H1 (cell line): ENCODE measurements at regions not wholly inside any gene's neighbourhood (a gene's known extent, or its start where the extent isn't known, plus 50 kb on each side); places are given as distances from the start of the nearest gene placed in this dataset.

Source experiments
- CTCF ChIA-PET: fragments of 300-600 bp; sonication (Branson Sonifier 250); formaldehyde crosslinking; loops from one replicate; lab custom pipeline; 2021; ENCODE audit not compliant: partially characterized antibody; lab: Charles Lee
- POLR2A ChIA-PET: fragments of 300-600 bp; sonication (Branson Sonifier 250); formaldehyde crosslinking; loops from one replicate; lab custom pipeline; 2021; ENCODE audit warnings: inconsistent platforms; ENCODE audit not compliant: partially characterized antibody; lab: Charles Lee
- DNase-seq, 2 experiments: peaks; one replicate each; pipeline versions ENCODE4 v3.0.0 to v3.0.0-alpha.2; 2010 to 2022; ENCODE audit warnings: low spot score in 2 of 2, low read depth in 1 of 2, mixed read lengths in 1 of 2
- FAIRE-seq: peaks from 2 replicates; lab custom pipeline; 2011; peaks lifted over from hg19 to GRCh38; lab: Jason Lieb, UNC
- H2AFZ ChIP-seq: 2 replicates; pipeline ENCODE4 v1.8.1; 2012; ENCODE audit warnings: low read length, inconsistent platforms
- H2AK5ac ChIP-seq: 2 replicates; pipeline ENCODE4 v1.6.1; 2013; ENCODE audit warnings: low read depth, low read length
- H2BK120ac ChIP-seq: replicated peaks from 2 replicates; pipeline ENCODE3; 2013; ENCODE audit warnings: low read depth, low read length, inconsistent platforms
- H2BK12ac ChIP-seq: 2 replicates; pipeline ENCODE4 v1.6.1; 2013; ENCODE audit warnings: low read depth, low read length
- H2BK15ac ChIP-seq: 2 replicates; pipeline ENCODE4 v1.6.1; 2013; ENCODE audit warnings: low read length
- H2BK20ac ChIP-seq: 2 replicates; pipeline ENCODE4 v1.6.1; 2013; ENCODE audit warnings: low read length
- H2BK5ac ChIP-seq: 2 replicates; pipeline ENCODE4 v1.6.1; 2013; ENCODE audit warnings: low read depth, low read length
- H3K14ac ChIP-seq: 2 replicates; pipeline ENCODE4 v1.6.1; 2013; ENCODE audit warnings: inconsistent platforms; ENCODE audit not compliant: insufficient read length
- H3K18ac ChIP-seq: 2 replicates; pipeline ENCODE4 v1.6.1; 2013; ENCODE audit warnings: low read length; ENCODE audit errors: extremely low read depth
- H3K23ac ChIP-seq: 2 replicates; pipeline ENCODE4 v1.6.1; 2013; ENCODE audit warnings: inconsistent platforms; ENCODE audit not compliant: insufficient read length
- H3K23me2 ChIP-seq: 2 replicates; pipeline ENCODE4 v1.6.1; 2013; ENCODE audit warnings: low read depth, low read length
- H3K27ac ChIP-seq: 2 replicates; pipeline ENCODE4 v1.6.1; 2011; ENCODE audit warnings: low read depth, low read length, inconsistent platforms
- H3K27me3 ChIP-seq, 4 experiments: replicated peaks in 1 of 4; 1 replicate in 1 of 4; 2 replicates in 3 of 4; pipeline versions ENCODE4 v1.6.1 to v1.8.1; 2011 to 2013; ENCODE audit warnings: low read length in 3 of 4, mild to moderate bottlenecking in 3 of 4, inconsistent platforms in 2 of 4, mixed read lengths in 2 of 4, moderate library complexity in 1 of 4; ENCODE audit not compliant: control insufficient read depth in 3 of 4, insufficient read depth in 3 of 4; ENCODE audit errors: extremely low read depth in 1 of 4
- H3K36me3 ChIP-seq, 4 experiments: 2 replicates each; pipeline versions ENCODE4 v1.6.1 to v1.8.1; 2011 to 2013; ENCODE audit warnings: mild to moderate bottlenecking in 4 of 4, low read length in 3 of 4, moderate library complexity in 2 of 4, control low read depth in 1 of 4, inconsistent platforms in 1 of 4; ENCODE audit not compliant: insufficient read depth in 4 of 4, control insufficient read depth in 2 of 4
- H3K4ac ChIP-seq: replicated peaks from 2 replicates; pipeline ENCODE3; 2013; ENCODE audit warnings: low read length, low read depth, mixed read lengths, inconsistent platforms; ENCODE audit not compliant: insufficient read length
- H3K4me1 ChIP-seq, 4 experiments: replicated peaks in 1 of 4; 1 replicate in 1 of 4; 2 replicates in 3 of 4; pipeline versions ENCODE4 v1.6.1 to v1.8.1; 2011 to 2013; ENCODE audit warnings: low read length in 3 of 4, inconsistent platforms in 2 of 4, mixed read lengths in 1 of 4; ENCODE audit not compliant: insufficient read depth in 4 of 4, control insufficient read depth in 3 of 4
- H3K4me2 ChIP-seq, 2 experiments: 2 replicates each; pipeline versions ENCODE4 v1.6.1 to v1.8.1; 2011 to 2013; ENCODE audit warnings: low read depth in 2 of 2, low read length in 2 of 2, control low read depth in 1 of 2, inconsistent platforms in 1 of 2, mild to moderate bottlenecking in 1 of 2; ENCODE audit not compliant: insufficient read depth in 1 of 2
- H3K4me3 ChIP-seq, 4 experiments: fragments of 200-600, 300-600 bp in 1 of 4; sonication (generic), shearing (Covaris generic), sonication (Bioruptor Twin) in 1 of 4; 2 replicates each; pipeline versions ENCODE4 v1.5.1 to v1.8.1; 2011 to 2016; ENCODE audit warnings: low read length in 4 of 4, low read depth in 3 of 4, control low read depth in 2 of 4, inconsistent platforms in 2 of 4, mild to moderate bottlenecking in 2 of 4, mixed read lengths in 1 of 4, moderate library complexity in 1 of 4; ENCODE audit not compliant: insufficient read depth in 2 of 4; ENCODE audit errors: extremely low read depth in 1 of 4
- H3K56ac ChIP-seq: replicated peaks from 2 replicates; pipeline ENCODE3; 2013; ENCODE audit warnings: low read depth, mild to moderate bottlenecking, mixed read lengths, low read length, inconsistent platforms; ENCODE audit not compliant: insufficient read length
- H3K79me1 ChIP-seq: 2 replicates; pipeline ENCODE4 v1.6.1; 2013; ENCODE audit warnings: low read depth, low read length, control low read depth
- H3K79me2 ChIP-seq, 2 experiments: 2 replicates each; pipeline versions ENCODE4 v1.6.1 to v1.8.1; 2012 to 2013; ENCODE audit warnings: low read length in 2 of 2, mild to moderate bottlenecking in 2 of 2, inconsistent platforms in 1 of 2; ENCODE audit not compliant: insufficient read depth in 2 of 2, control insufficient read depth in 1 of 2
- H3K9ac ChIP-seq, 4 experiments: replicated peaks in 1 of 4; 1 replicate in 1 of 4; 2 replicates in 3 of 4; pipeline versions ENCODE4 v1.6.1 to v1.8.1; 2011 to 2013; ENCODE audit warnings: low read depth in 3 of 4, low read length in 3 of 4, control low read depth in 2 of 4, mild to moderate bottlenecking in 2 of 4, moderate library complexity in 2 of 4, inconsistent platforms in 1 of 4; ENCODE audit errors: extremely low read depth in 1 of 4
- H3K9me3 ChIP-seq, 2 experiments: 2 replicates each; pipeline versions ENCODE4 v1.6.1 to v1.8.1; 2012 to 2013; ENCODE audit warnings: mild to moderate bottlenecking in 2 of 2, moderate library complexity in 2 of 2, control low read depth in 1 of 2, inconsistent platforms in 1 of 2, low read depth in 1 of 2, low read length in 1 of 2, mixed read lengths in 1 of 2; ENCODE audit not compliant: insufficient read depth in 2 of 2
- H4K20me1 ChIP-seq, 2 experiments: replicated peaks in 1 of 2; 2 replicates each; pipeline versions ENCODE3 to v1.8.1; 2011 to 2013; ENCODE audit warnings: inconsistent platforms in 2 of 2, low read length in 2 of 2, mild to moderate bottlenecking in 1 of 2; ENCODE audit not compliant: insufficient read depth in 2 of 2, control insufficient read depth in 1 of 2
- H4K5ac ChIP-seq: 2 replicates; pipeline ENCODE4 v1.6.1; 2013; ENCODE audit warnings: low read length, low read depth, mixed read lengths, inconsistent platforms; ENCODE audit not compliant: insufficient read length
- H4K8ac ChIP-seq: 2 replicates; pipeline ENCODE4 v1.8.0; 2013; ENCODE audit warnings: mild to moderate bottlenecking, moderate library complexity, low read length, inconsistent platforms; ENCODE audit not compliant: insufficient read depth; ENCODE audit errors: extremely low read depth
- H4K91ac ChIP-seq: replicated peaks from 2 replicates; pipeline ENCODE3; 2013; ENCODE audit warnings: low read length, mixed read lengths, inconsistent platforms; ENCODE audit not compliant: insufficient read length
- ATF3 ChIP-seq: IDR thresholded peaks from 2 replicates; pipeline ENCODE4 v1.6.1; 2011; ENCODE audit warnings: low read depth, mild to moderate bottlenecking, low read length; ENCODE audit not compliant: insufficient read depth
- BCL11A ChIP-seq, 2 experiments: IDR thresholded peaks; one replicate each; pipeline ENCODE4 v1.6.1; 2011; ENCODE audit warnings: low read depth in 2 of 2, low read length in 2 of 2, mild to moderate bottlenecking in 2 of 2
- EGR1 ChIP-seq: IDR thresholded peaks from 2 replicates; pipeline ENCODE4 v1.6.1; 2011; ENCODE audit warnings: low read depth, low read length, borderline replicate concordance
- EP300 ChIP-seq, 2 experiments: IDR thresholded peaks; 1 replicate in 1 of 2; 2 replicates in 1 of 2; pipeline ENCODE4 v1.6.1; 2011 to 2012; ENCODE audit warnings: low read depth in 2 of 2, low read length in 2 of 2, mild to moderate bottlenecking in 2 of 2, borderline replicate concordance in 1 of 2, inconsistent platforms in 1 of 2, moderate library complexity in 1 of 2
- FOSL1 ChIP-seq: IDR thresholded peaks from 2 replicates; pipeline ENCODE4 v1.6.1; 2011; ENCODE audit warnings: mild to moderate bottlenecking, low read depth, low read length, moderate library complexity; ENCODE audit not compliant: insufficient read depth
- GABPA ChIP-seq: IDR thresholded peaks from 2 replicates; pipeline ENCODE4 v1.6.1; 2011; ENCODE audit warnings: mild to moderate bottlenecking, low read length, moderate library complexity, borderline replicate concordance; ENCODE audit not compliant: insufficient read depth
- JUND ChIP-seq: IDR thresholded peaks from 2 replicates; pipeline ENCODE4 v1.6.1; 2011; ENCODE audit warnings: mild to moderate bottlenecking, improper control_type of control experiment, low read length
- KDM4A ChIP-seq: IDR thresholded peaks from one replicate; pipeline ENCODE4 v1.7.1; 2012; ENCODE audit warnings: low read depth, mild to moderate bottlenecking, moderate library complexity, low read length, inconsistent platforms; ENCODE audit not compliant: severe bottlenecking
- NRF1 ChIP-seq: IDR thresholded peaks from 2 replicates; pipeline ENCODE4 v1.6.1; 2011; ENCODE audit warnings: mild to moderate bottlenecking, low read depth, low read length, improper control_type of control experiment
- POLR2A ChIP-seq, 2 experiments: IDR thresholded peaks; 1 replicate in 1 of 2; 2 replicates in 1 of 2; pipeline ENCODE4 v1.6.1; 2011; ENCODE audit warnings: low read depth in 2 of 2, low read length in 2 of 2, mild to moderate bottlenecking in 2 of 2; ENCODE audit errors: control extremely low read depth in 1 of 2
- RNF2 ChIP-seq: fragments of 200-900, 300-1000 bp; sonication (generic); IDR thresholded peaks from 2 replicates; pipeline ENCODE4 v1.7.1; 2016; ENCODE audit warnings: borderline replicate concordance, low read depth, mild to moderate bottlenecking, antibody characterized with exemption, low read length; ENCODE audit not compliant: poor library complexity, severe bottlenecking; ENCODE audit errors: missing control alignments
- SIN3A ChIP-seq, 2 experiments: IDR thresholded peaks in 1 of 2; conservative IDR thresholded peaks in 1 of 2; 2 replicates each; pipeline ENCODE4 v1.6.1; 2011 to 2012; ENCODE audit warnings: low read length in 2 of 2, improper control_type of control experiment in 1 of 2, low read depth in 1 of 2, mild to moderate bottlenecking in 1 of 2
- TAF1 ChIP-seq: IDR thresholded peaks from 2 replicates; pipeline ENCODE4 v1.6.1; 2011; ENCODE audit warnings: mild to moderate bottlenecking, low read depth, low read length
- TEAD4 ChIP-seq: IDR thresholded peaks from 2 replicates; pipeline ENCODE4 v1.6.1; 2012; ENCODE audit warnings: low read depth, low read length, inconsistent platforms, mixed read lengths
- WGBS, 2 experiments: shearing (Covaris generic) in 1 of 2; methylation state at CpG; one replicate each; pipeline versions ENCODE4 v1.1.6 to v1.1.7; 2013 to 2015; ENCODE audit warnings: low lambda C conversion rate in 2 of 2, mixed read lengths in 2 of 2, inconsistent platforms in 1 of 2, low coverage in 1 of 2, missing lambda C conversion rate in 1 of 2; ENCODE audit not compliant: insufficient replicate concordance in 2 of 2, insufficient coverage in 1 of 2, insufficient read length in 1 of 2; ENCODE audit errors: extremely low coverage in 1 of 2, missing lambda C conversion rate in 1 of 2; 5-methylcytosine and 5-hydroxymethylcytosine counted together

GRCh38 chr6:44554194-44554593 is 166.7 kb downstream of the CDC5L start:
- no peak overlapping the region for H3K9ac ChIP-seq
- POLR2A ChIA-PET: no interaction called here
- no peak overlapping the region for H3K4me3 ChIP-seq
- no peaks in the 10 kb centered on the region for H3K79me2 ChIP-seq
- no peak overlapping the region for H3K4ac ChIP-seq
- no peaks in the 10 kb centered on the region for H3K27me3 ChIP-seq
- FAIRE-seq: no peak
- H4K91ac ChIP-seq: no peak overlapping the region
- H3K79me1 ChIP-seq: no peaks in the 10 kb centered on the region
- no peak overlapping the region for H3K56ac ChIP-seq
- H3K14ac ChIP-seq: no peak overlapping the region
- WGBS, 2 experiments: 92% methylated on average over 4 of the region's 4 CpGs; no CpG with 5 or more reads in 1 of the 2 experiments
- no peak for DNase-seq
- no peak overlapping the region for H2BK5ac ChIP-seq
- H4K8ac ChIP-seq: no peak overlapping the region
- H3K23me2 ChIP-seq: no peaks in the 10 kb centered on the region
- no peaks in the 10 kb centered on the region for H3K9me3 ChIP-seq
- no peaks in the 10 kb centered on the region for H3K4me1 ChIP-seq
- no peak overlapping the region for H2AK5ac ChIP-seq
- H3K36me3 ChIP-seq: no peaks in the 10 kb centered on the region; a peak in 1 of 8 replicates
- no peak overlapping the region for H2BK20ac ChIP-seq
- H2BK15ac ChIP-seq: no peak overlapping the region
- no peak overlapping the region for H3K27ac ChIP-seq
- H2AFZ ChIP-seq: no peak overlapping the region
- no peaks in the 10 kb centered on the region for H4K20me1 ChIP-seq
- H2BK12ac ChIP-seq: no peak overlapping the region
- no peak overlapping the region for H2BK120ac ChIP-seq
- no peak overlapping the region for H3K18ac ChIP-seq
- no peak overlapping the region for H3K23ac ChIP-seq
- no peak overlapping the region for H3K4me2 ChIP-seq
- CTCF ChIA-PET: no interaction called here
- H4K5ac ChIP-seq: no peak overlapping the region
- TF ChIP-seq JUND (no peak), EGR1 (no peak), BCL11A (IDR thresholded peaks at IDR 0.05; ENCODE audit: low read depth in 2 of 2, low read length in 2 of 2) (no peak), POLR2A (IDR thresholded peaks at IDR 0.05; ENCODE audit: control extremely low read depth in 1 of 2, low read depth in 2 of 2, low read length in 2 of 2) (no peak), EP300 (IDR thresholded peaks at IDR 0.05; ENCODE audit: borderline replicate concordance in 1 of 2, low read depth in 2 of 2, low read length in 2 of 2) (no peak), ATF3 (no peak), TEAD4 (no peak), SIN3A (conservative IDR thresholded peaks at IDR 0.05 in 1 of 2, IDR thresholded peaks at IDR 0.05 in 1 of 2; ENCODE audit: low read depth in 1 of 2, low read length in 2 of 2) (no peak), NRF1 (no peak), GABPA (no peak), KDM4A (no peak), TAF1 (no peak), FOSL1 (no peak), RNF2 (no peak)
